ENCODE measurements at regions not wholly inside any gene's neighbourhood (a gene's known extent, or its start where the extent isn't known, plus 50 kb on each side); places are given as distances from the start of the nearest gene placed in this dataset.

GRCh38 chr9:18163146-18163545 lies 310.8 kb upstream of the ADAMTSL1 start:
- TF ChIP-seq, protein P1, sequence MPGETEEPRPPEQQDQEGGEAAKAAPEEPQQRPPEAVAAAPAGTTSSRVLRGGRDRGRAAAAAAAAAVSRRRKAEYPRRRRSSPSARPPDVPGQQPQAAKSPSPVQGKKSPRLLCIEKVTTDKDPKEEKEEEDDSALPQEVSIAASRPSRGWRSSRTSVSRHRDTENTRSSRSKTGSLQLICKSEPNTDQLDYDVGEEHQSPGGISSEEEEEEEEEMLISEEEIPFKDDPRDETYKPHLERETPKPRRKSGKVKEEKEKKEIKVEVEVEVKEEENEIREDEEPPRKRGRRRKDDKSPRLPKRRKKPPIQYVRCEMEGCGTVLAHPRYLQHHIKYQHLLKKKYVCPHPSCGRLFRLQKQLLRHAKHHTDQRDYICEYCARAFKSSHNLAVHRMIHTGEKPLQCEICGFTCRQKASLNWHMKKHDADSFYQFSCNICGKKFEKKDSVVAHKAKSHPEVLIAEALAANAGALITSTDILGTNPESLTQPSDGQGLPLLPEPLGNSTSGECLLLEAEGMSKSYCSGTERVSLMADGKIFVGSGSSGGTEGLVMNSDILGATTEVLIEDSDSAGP (CRISPR knock-in tag; IDR thresholded peaks at IDR 0.05) = no peak
- TF ChIP-seq CTCF (IDR thresholded peaks at IDR 0.05 in 2 of 3, conservative IDR thresholded peaks at IDR 0.05 in 1 of 3; ENCODE audit: insufficient read depth in 2 of 3, low read depth in 1 of 3, low read length in 3 of 3) = no peak
- TF ChIP-seq ZNF77 (CRISPR knock-in tag; IDR thresholded peaks at IDR 0.05) = no peak
- no peak for TF ChIP-seq PATZ1 (CRISPR knock-in tag; IDR thresholded peaks at IDR 0.05; ENCODE audit: borderline replicate concordance)
- TF ChIP-seq, protein P2, sequence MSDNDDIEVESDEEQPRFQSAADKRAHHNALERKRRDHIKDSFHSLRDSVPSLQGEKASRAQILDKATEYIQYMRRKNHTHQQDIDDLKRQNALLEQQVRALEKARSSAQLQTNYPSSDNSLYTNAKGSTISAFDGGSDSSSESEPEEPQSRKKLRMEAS (CRISPR knock-in tag; IDR thresholded peaks at IDR 0.05) = no peak

Measured in K562 (cell line).